Endothelial cell of umbilical vein (primary cell): ENCODE measurements at regions not wholly inside any gene's neighbourhood (a gene's known extent, or its start where the extent isn't known, plus 50 kb on each side); places are given as distances from the start of the nearest gene placed in this dataset.

Experiments
- BruUV-seq: library from RNA; stranded (reverse); fragments of 400-500 nt; replicated peaks from 2 replicates; lab custom pipeline; 2021; lab: Mats Ljungman, UMichigan
- CTCF ChIA-PET: fragments of 300-600, 350-600 bp; sonication (Branson Sonifier 250); formaldehyde crosslinking; loops from one replicate; lab custom pipeline; 2021; ENCODE audit warnings: antibody characterized with exemption, inconsistent platforms; lab: Charles Lee
- POLR2A ChIA-PET: fragments of 300-600, 350-600 bp; sonication (Branson Sonifier 250); formaldehyde crosslinking; loops from one replicate; lab custom pipeline; 2021; ENCODE audit warnings: antibody characterized with exemption, inconsistent platforms; lab: Charles Lee
- DNase-seq: peaks from one replicate; pipeline ENCODE4 v3.0.0-alpha.2; 2011; ENCODE audit warnings: low read depth, low spot score
- FAIRE-seq: peaks from 2 replicates; lab custom pipeline; 2011; peaks lifted over from hg19 to GRCh38; lab: Jason Lieb, UNC
- H2AFZ ChIP-seq: 2 replicates; pipeline ENCODE4 v1.6.0; 2012; ENCODE audit warnings: low read depth, low read length, control low read depth, inconsistent platforms
- H3K27ac ChIP-seq: 2 replicates; pipeline ENCODE4 v1.5.1; 2011; ENCODE audit warnings: low read depth, mild to moderate bottlenecking, control low read depth, low read length, moderate library complexity; ENCODE audit not compliant: insufficient read depth
- H3K27me3 ChIP-seq, 2 experiments: 2 replicates each; pipeline versions ENCODE4 v1.6.0 to v1.6.1; 2011; ENCODE audit warnings: low read length in 2 of 2, mixed read lengths in 1 of 2; ENCODE audit not compliant: control insufficient read depth in 2 of 2, insufficient read depth in 2 of 2
- H3K36me3 ChIP-seq, 2 experiments: 2 replicates in 1 of 2; 3 replicates in 1 of 2; pipeline ENCODE4 v1.5.1; 2011; ENCODE audit warnings: low read length in 2 of 2, mild to moderate bottlenecking in 1 of 2, moderate library complexity in 1 of 2; ENCODE audit not compliant: control insufficient read depth in 2 of 2, insufficient read depth in 2 of 2; ENCODE audit errors: extremely low read depth in 1 of 2
- H3K4me1 ChIP-seq: 3 replicates; pipeline ENCODE4 v1.5.1; 2011; ENCODE audit warnings: mild to moderate bottlenecking, low read length; ENCODE audit not compliant: control insufficient read depth, insufficient read depth; ENCODE audit errors: extremely low read depth
- H3K4me2 ChIP-seq: 2 replicates; pipeline ENCODE4 v1.6.1; 2011; ENCODE audit warnings: low read length, control low read depth, mixed read lengths; ENCODE audit not compliant: insufficient read depth
- H3K4me3 ChIP-seq, 3 experiments: fragments of 200-600 bp in 1 of 3; sonication (generic), shearing (Covaris generic) in 1 of 3; replicated peaks in 1 of 3; 2 replicates each; pipeline ENCODE4 v1.5.1; 2011 to 2016; ENCODE audit warnings: control low read depth in 3 of 3, low read length in 3 of 3, mild to moderate bottlenecking in 2 of 3, inconsistent platforms in 1 of 3, low read depth in 1 of 3, moderate library complexity in 1 of 3; ENCODE audit not compliant: insufficient read depth in 1 of 3
- H3K79me2 ChIP-seq: 2 replicates; pipeline ENCODE4 v1.6.0; 2012; ENCODE audit warnings: low read length, inconsistent platforms; ENCODE audit not compliant: control insufficient read depth, insufficient read depth
- H3K9ac ChIP-seq: replicated peaks from 2 replicates; pipeline ENCODE3; 2011; ENCODE audit warnings: low read length, control low read depth; ENCODE audit not compliant: insufficient read depth; ENCODE audit errors: extremely low read depth
- H3K9me1 ChIP-seq: replicated peaks from 3 replicates; pipeline ENCODE4 v1.6.0; 2011; ENCODE audit warnings: mild to moderate bottlenecking, low read length; ENCODE audit not compliant: control insufficient read depth, insufficient read depth; ENCODE audit errors: extremely low read depth
- H3K9me3 ChIP-seq: replicated peaks from 2 replicates; pipeline ENCODE4 v1.5.1; 2012; ENCODE audit warnings: low read length, inconsistent platforms; ENCODE audit not compliant: control insufficient read depth, insufficient read depth
- H4K20me1 ChIP-seq: replicated peaks from 2 replicates; pipeline ENCODE3; 2011; ENCODE audit warnings: mild to moderate bottlenecking, low read length; ENCODE audit not compliant: control insufficient read depth, insufficient read depth; ENCODE audit errors: extremely low read depth
- CTCF ChIP-seq, 2 donors: IDR thresholded peaks; 1 replicate in 1 of 2; 2 replicates in 1 of 2; pipeline ENCODE4 v1.5.1; 2011; ENCODE audit warnings: low read length in 2 of 2, mild to moderate bottlenecking in 2 of 2, moderate library complexity in 2 of 2, control low read depth in 1 of 2, inconsistent platforms in 1 of 2, low read depth in 1 of 2; ENCODE audit not compliant: insufficient read depth in 1 of 2; ENCODE audit errors: extremely low read depth in 1 of 2
- FOS ChIP-seq: IDR thresholded peaks from 2 replicates; pipeline ENCODE4 v1.6.1; 2011; ENCODE audit warnings: mild to moderate bottlenecking, low read length, moderate library complexity, borderline replicate concordance; ENCODE audit not compliant: insufficient read depth
- JUN ChIP-seq: IDR thresholded peaks from 2 replicates; pipeline ENCODE4 v1.6.1; 2011; ENCODE audit warnings: borderline replicate concordance, low read depth; ENCODE audit not compliant: insufficient read length, insufficient read depth
- MYC ChIP-seq: IDR thresholded peaks from one replicate; pipeline ENCODE4 v1.6.1; 2011; ENCODE audit warnings: mild to moderate bottlenecking, low read depth, low read length
- POLR2A ChIP-seq: IDR thresholded peaks from 2 replicates; pipeline ENCODE4 v1.6.1; 2012; ENCODE audit warnings: low read depth, mild to moderate bottlenecking, control low read depth, low read length
- dilution Hi-C: fragments of 300-500 bp; cut with MboI; formaldehyde crosslinking; loops from one replicate; pipeline ENCODE4 v1.15.0; 2019; ENCODE audit warnings: low sequenced_read_pairs; ENCODE audit not compliant: extremely low pct_ligation_motif_present
- intact Hi-C: fragments of 100-400 bp; cut with micrococcal nuclease; formaldehyde crosslinking; loops from one replicate; pipeline ENCODE4 v1.10.0; 2022

GRCh38 chr16:85399583-85400284 lies 213.4 kb upstream of the GSE1 start:
- DNase-seq (no peak), FAIRE-seq (no peak)
- H3K79me2 ChIP-seq, result no peaks in the 10 kb centered on the region
- H3K27me3 ChIP-seq, result no peaks in the 10 kb centered on the region
- H3K27ac ChIP-seq, result no peak overlapping the region
- no peaks in the 10 kb centered on the region for H4K20me1 ChIP-seq
- H3K9me1 ChIP-seq, result no peaks in the 10 kb centered on the region
- TF ChIP-seq FOS (no peak), CTCF (IDR thresholded peaks at IDR 0.05; ENCODE audit: extremely low read depth in 1 of 2, insufficient read depth in 1 of 2, low read depth in 1 of 2, low read length in 2 of 2) (no peak), POLR2A (no peak), MYC (no peak), JUN (no peak)
- peaks cover 12% of the 10 kb centered on the region for H3K4me1 ChIP-seq
- no peaks in the 10 kb centered on the region for H3K36me3 ChIP-seq
- dilution Hi-C loops, result no loop called here
- CTCF ChIA-PET, result interaction anchor here (1.5 kb wide), 1 partner anchor 16 kb away, joined by 4 read pairs; no protein-coding TSS in a partner anchor
- no TSS peak for BruUV-seq
- H3K9ac ChIP-seq, result no peak overlapping the region
- no peaks in the 10 kb centered on the region for H3K9me3 ChIP-seq
- no peak overlapping the region for H3K4me3 ChIP-seq
- POLR2A ChIA-PET, result no interaction called here
- no peak overlapping the region for H3K4me2 ChIP-seq
- no peak overlapping the region for H2AFZ ChIP-seq
- intact Hi-C loops, result no loop called here
